HG03520 (cell line): ENCODE measurements at regions not wholly inside any gene's neighbourhood (a gene's known extent, or its start where the extent isn't known, plus 50 kb on each side); places are given as distances from the start of the nearest gene placed in this dataset.
"Not testable (repeated sequence)": the region's sequence is repeated elsewhere in the genome, so short reads cannot be mapped to it uniquely, and the experiment has no call there.

Experiments used
- ATAC-seq: cut with Tn5 transposase; IDR thresholded peaks from one replicate; pipeline ENCODE4 v1.9.1; 2021; ENCODE audit warnings: mild to moderate bottlenecking, moderate library complexity; ENCODE audit not compliant: unreplicated experiment

GRCh38 chr5:111983459-111983858 is 226.5 kb upstream of the NREP start:
- ATAC-seq = no peak

- ATAC-seq = no peak
These were observed 220.4 kb upstream of the NREP start for GRCh38 chr5:111977436-111977829.

GRCh38 chr5:111976705-111977435 is 219.9 kb upstream of the NREP start:
- no peak for ATAC-seq

GRCh38 chr5:111975133-111975532 is 218.1 kb upstream of the NREP start:
- no peak for ATAC-seq

GRCh38 chr5:111973961-111974360 is 217.0 kb upstream of the NREP start:
- no peak for ATAC-seq

GRCh38 chr5:111972548-111972947 is 215.6 kb upstream of the NREP start:
- ATAC-seq = no peak

GRCh38 chr5:111972080-111972479 is 215.1 kb upstream of the NREP start:
- no peak for ATAC-seq

- ATAC-seq = no peak
These were observed 211.5 kb upstream of the NREP start for GRCh38 chr5:111968459-111968858.

GRCh38 chr5:111967463-111967862 is 210.5 kb upstream of the NREP start:
- no peak for ATAC-seq

GRCh38 chr5:111966290-111966689 is 209.3 kb upstream of the NREP start:
- no peak for ATAC-seq

- no peak for ATAC-seq
These were observed 206.6 kb upstream of the NREP start for GRCh38 chr5:111963555-111963954.

GRCh38 chr5:111962906-111963305 is 205.9 kb upstream of the NREP start:
- ATAC-seq = no peak

GRCh38 chr5:111961862-111962261 is 204.9 kb upstream of the NREP start:
- no peak for ATAC-seq

- ATAC-seq = no peak
These were observed 203.7 kb upstream of the NREP start for GRCh38 chr5:111960476-111961215.

GRCh38 chr5:111958851-111959250 is 201.9 kb upstream of the NREP start:
- no peak for ATAC-seq

- not testable (repeated sequence) for ATAC-seq
These were observed 199.8 kb upstream of the NREP start for GRCh38 chr5:111956765-111957164.

GRCh38 chr5:111954516-111955395 is 197.8 kb upstream of the NREP start:
- ATAC-seq = peak; percentile 61

GRCh38 chr5:111953351-111954127 is 196.5 kb upstream of the NREP start:
- no peak for ATAC-seq

GRCh38 chr5:111952555-111952954 is 195.6 kb upstream of the NREP start:
- ATAC-seq = no peak

- ATAC-seq = no peak
These were observed 193.7 kb upstream of the NREP start for GRCh38 chr5:111950660-111951059.
